CD8-positive, alpha-beta memory T cell (primary cell): ENCODE measurements at regions not wholly inside any gene's neighbourhood (a gene's known extent, or its start where the extent isn't known, plus 50 kb on each side); places are given as distances from the start of the nearest gene placed in this dataset.

ENCODE experiments used
- CTCF ChIA-PET: fragments of 350-600 bp; sonication (Branson Sonifier 250); formaldehyde crosslinking; loops from one replicate; lab custom pipeline; 2021; ENCODE audit warnings: antibody characterized with exemption; lab: Charles Lee
- POLR2A ChIA-PET: fragments of 350-600 bp; sonication (Branson Sonifier 250); formaldehyde crosslinking; loops from one replicate; lab custom pipeline; 2021; ENCODE audit warnings: antibody characterized with exemption; lab: Charles Lee
- DNase-seq, 5 donors: peaks; one replicate each; pipeline versions ENCODE4 v3.0.0 to v3.0.0-alpha.2; 2020 to 2022; ENCODE audit warnings: mixed read lengths in 1 of 5
- H3K27ac ChIP-seq: one replicate; pipeline ENCODE4 v1.7.0; 2013; ENCODE audit warnings: low read depth, mild to moderate bottlenecking, low read length, moderate library complexity
- H3K27me3 ChIP-seq: 2 replicates; pipeline ENCODE4 v1.7.0; 2013; ENCODE audit warnings: low read length, mild to moderate bottlenecking; ENCODE audit not compliant: insufficient read depth, poor library complexity, severe bottlenecking
- H3K36me3 ChIP-seq: 2 replicates; pipeline ENCODE4 v1.7.0; 2013; ENCODE audit warnings: mild to moderate bottlenecking, low read length, moderate library complexity; ENCODE audit not compliant: insufficient read depth
- H3K4me1 ChIP-seq: 2 replicates; pipeline ENCODE4 v1.7.0; 2013; ENCODE audit warnings: mild to moderate bottlenecking, low read length, moderate library complexity; ENCODE audit not compliant: insufficient read depth
- H3K4me3 ChIP-seq: 2 replicates; pipeline ENCODE4 v1.7.0; 2013; ENCODE audit warnings: mild to moderate bottlenecking, low read length
- H3K9me3 ChIP-seq: 2 replicates; pipeline ENCODE4 v1.7.0; 2013; ENCODE audit warnings: mild to moderate bottlenecking, low read length
- H3K27ac Mint-ChIP-seq, 8 donors: one replicate each; pipeline ENCODE4 v1.8.0; 2020 to 2021; ENCODE audit warnings: mixed read lengths in 8 of 8, mild to moderate bottlenecking in 6 of 8, inconsistent platforms in 3 of 8, moderate library complexity in 3 of 8
- H3K27me3 Mint-ChIP-seq, 2 donors: one replicate each; pipeline ENCODE4 v1.8.0; 2020 to 2021; ENCODE audit warnings: mixed read lengths in 2 of 2, mild to moderate bottlenecking in 1 of 2, moderate library complexity in 1 of 2
- H3K36me3 Mint-ChIP-seq, 3 donors: one replicate each; pipeline ENCODE4 v1.8.0; 2020 to 2021; ENCODE audit warnings: mixed read lengths in 3 of 3, inconsistent platforms in 1 of 3, mild to moderate bottlenecking in 1 of 3
- H3K4me1 Mint-ChIP-seq, 3 donors: one replicate each; pipeline ENCODE4 v1.8.0; 2020 to 2021; ENCODE audit warnings: mixed read lengths in 3 of 3, inconsistent platforms in 1 of 3, mild to moderate bottlenecking in 1 of 3
- H3K4me3 Mint-ChIP-seq, 7 donors: one replicate each; pipeline ENCODE4 v1.8.0; 2020 to 2021; ENCODE audit warnings: mixed read lengths in 7 of 7, mild to moderate bottlenecking in 6 of 7, moderate library complexity in 4 of 7, inconsistent platforms in 2 of 7
- H3K9me3 Mint-ChIP-seq, 5 donors: one replicate each; pipeline ENCODE4 v1.8.0; 2020 to 2022; ENCODE audit warnings: mixed read lengths in 5 of 5, mild to moderate bottlenecking in 3 of 5, moderate library complexity in 2 of 5, inconsistent platforms in 1 of 5

DNA sequence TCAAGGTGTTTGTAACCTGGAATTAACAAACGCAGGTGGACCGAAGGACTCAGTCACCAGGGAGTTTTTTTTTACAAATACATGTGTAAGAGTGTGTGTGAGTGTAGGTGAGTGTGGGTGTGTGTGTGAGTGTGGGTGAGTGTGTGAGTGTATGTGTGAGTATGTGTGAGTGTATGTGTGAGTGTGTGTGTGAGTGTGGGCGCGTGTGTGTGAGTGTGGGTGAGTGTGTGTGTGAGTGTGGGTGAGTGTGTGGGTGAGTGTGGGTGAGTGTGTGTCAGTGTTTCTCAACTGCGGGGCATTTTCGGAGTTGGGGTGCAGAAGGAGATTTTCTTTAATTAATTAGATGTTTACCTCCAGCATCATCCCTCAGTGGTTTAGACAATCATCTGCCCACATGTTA, 1178.8 kb downstream of the VRK1 start:
- ChIA-PET POLR2A (no interaction called here), CTCF (interaction anchor here (3.4 kb wide), 1 partner anchor 163 kb away, joined by 37 read pairs; no protein-coding TSS in a partner anchor)
- H3K4me3 Mint-ChIP-seq, result peak overlapping the region; percentile 86 to 98 (median 89)
- H3K9me3 ChIP-seq, result no peaks in the 10 kb centered on the region
- H3K4me3 ChIP-seq, result peak overlapping the region; percentile 56
- H3K36me3 Mint-ChIP-seq, result peaks cover 8 to 37% (median 16%) of the 10 kb centered on the region in 3 donors
- H3K27me3 Mint-ChIP-seq, result peaks cover 0 to 1% of the 10 kb centered on the region in 2 donors
- H3K4me1 Mint-ChIP-seq, result peaks cover 79 to 88% (median 79%) of the 10 kb centered on the region in 3 donors
- peaks cover 73% of the 10 kb centered on the region for H3K4me1 ChIP-seq
- no peaks in the 10 kb centered on the region for H3K9me3 Mint-ChIP-seq
- peak in 1 of 5 donors; percentile 50 for DNase-seq
- peak overlapping the region; percentile 52 for H3K27ac ChIP-seq
- no peaks in the 10 kb centered on the region for H3K27me3 ChIP-seq
- no peaks in the 10 kb centered on the region for H3K36me3 ChIP-seq
- peak overlapping the region; percentile 66 to 99 (median 92) for H3K27ac Mint-ChIP-seq

DNA sequence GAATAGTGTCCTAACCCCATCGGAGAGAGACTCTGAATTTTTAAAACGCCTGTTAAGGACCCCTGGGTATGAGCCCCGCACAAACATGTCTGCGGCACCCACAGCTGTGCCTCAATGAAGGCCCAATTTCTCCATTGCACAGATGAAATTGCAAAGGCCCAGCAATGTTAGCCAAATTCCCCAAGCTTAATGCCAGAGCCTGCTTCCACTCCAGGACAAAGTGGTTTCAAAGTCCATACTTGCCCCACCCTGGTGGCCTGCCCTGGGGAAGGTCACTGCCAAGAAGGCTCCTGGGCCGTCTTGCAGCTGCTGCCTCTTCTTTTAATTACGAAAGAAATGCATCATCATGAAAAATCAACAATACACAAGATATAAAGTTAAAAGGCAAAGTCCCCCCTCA, 1179.7 kb downstream of the VRK1 start:
- Histone ChIP-seq H3K4me1 (peaks cover 68% of the 10 kb centered on the region), H3K36me3 (no peaks in the 10 kb centered on the region), H3K4me3 (peak overlapping the region; percentile 56), H3K9me3 (no peaks in the 10 kb centered on the region), H3K27ac (peak overlapping the region; percentile 52), H3K27me3 (no peaks in the 10 kb centered on the region)
- H3K4me3 Mint-ChIP-seq, result peak overlapping the region; percentile 86 to 98 (median 89)
- peak in 1 of 5 donors; percentile 28 for DNase-seq
- ChIA-PET POLR2A (interaction anchor here (1.2 to 1.4 kb wide), 2 partner anchors 39 to 159 kb away, joined by 4 to 5 read pairs; no protein-coding TSS in a partner anchor), CTCF (interaction anchor here (0.9 to 3.4 kb wide), 9 partner anchors 16 to 1298 kb away, joined by 3 to 37 read pairs (median 8); no protein-coding TSS in a partner anchor)
- H3K9me3 Mint-ChIP-seq, result no peaks in the 10 kb centered on the region
- peak overlapping the region; percentile 66 to 99 (median 92) for H3K27ac Mint-ChIP-seq
- peaks cover 70 to 79% (median 72%) of the 10 kb centered on the region in 3 donors for H3K4me1 Mint-ChIP-seq
- peaks cover 0 to 1% of the 10 kb centered on the region in 2 donors for H3K27me3 Mint-ChIP-seq
- peaks cover 3 to 36% (median 15%) of the 10 kb centered on the region in 3 donors for H3K36me3 Mint-ChIP-seq

DNA sequence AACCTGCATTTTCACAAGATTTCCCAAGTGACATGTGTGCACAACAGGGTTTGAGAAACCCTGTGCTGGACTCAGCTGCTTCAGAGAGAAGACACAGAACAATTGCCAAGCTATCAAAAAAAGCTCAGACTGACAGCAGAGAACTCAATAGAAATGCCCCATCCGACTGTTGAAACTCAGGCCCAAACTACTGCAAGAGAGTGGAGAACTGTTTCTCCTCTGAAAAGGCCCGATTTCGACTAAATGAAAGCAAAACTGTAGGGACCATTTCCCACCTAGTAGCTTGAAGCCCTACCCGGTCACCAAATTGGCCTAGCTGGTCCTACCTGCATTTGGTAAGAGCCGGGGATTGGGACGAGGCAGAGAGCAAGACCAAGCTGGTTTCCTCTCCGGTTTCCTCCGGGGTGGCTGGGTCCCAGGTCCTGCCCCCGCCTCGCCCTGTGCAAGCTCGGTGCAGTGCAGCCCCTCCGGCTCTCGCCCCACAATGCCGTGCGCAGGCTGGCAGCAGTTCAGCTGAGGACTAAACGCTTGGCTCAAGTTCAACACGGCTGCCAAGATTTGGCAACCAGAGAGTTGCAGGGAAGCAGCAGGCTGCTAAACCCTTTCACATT, 1180.6 kb downstream of the VRK1 start:
- CTCF ChIA-PET, result interaction anchor here (0.6 to 3.4 kb wide), 37 partner anchors 13 to 1438 kb away, joined by 3 to 37 read pairs (median 3); partner anchors contain the start of gene BCL11B
- H3K27me3 Mint-ChIP-seq, result peaks cover 0 to 1% of the 10 kb centered on the region in 2 donors
- peak overlapping the region; percentile 66 to 99 (median 92) for H3K27ac Mint-ChIP-seq
- DNase-seq, result peak; percentile 51 to 83 (median 66)
- no peaks in the 10 kb centered on the region for H3K36me3 ChIP-seq
- POLR2A ChIA-PET, result interaction anchor here (0.5 to 1.4 kb wide), 15 partner anchors 38 to 1293 kb away, joined by 3 to 7 read pairs (median 3); no protein-coding TSS in a partner anchor
- peak overlapping the region; percentile 86 to 98 (median 89) for H3K4me3 Mint-ChIP-seq
- peaks cover 61 to 70% (median 64%) of the 10 kb centered on the region in 3 donors for H3K4me1 Mint-ChIP-seq
- H3K27ac ChIP-seq, result peak overlapping the region; percentile 52
- H3K9me3 ChIP-seq, result no peaks in the 10 kb centered on the region
- no peaks in the 10 kb centered on the region for H3K9me3 Mint-ChIP-seq
- no peaks in the 10 kb centered on the region for H3K27me3 ChIP-seq
- peaks cover 0 to 28% (median 14%) of the 10 kb centered on the region in 3 donors for H3K36me3 Mint-ChIP-seq
- peaks cover 59% of the 10 kb centered on the region for H3K4me1 ChIP-seq
- H3K4me3 ChIP-seq, result peak overlapping the region; percentile 56

DNA sequence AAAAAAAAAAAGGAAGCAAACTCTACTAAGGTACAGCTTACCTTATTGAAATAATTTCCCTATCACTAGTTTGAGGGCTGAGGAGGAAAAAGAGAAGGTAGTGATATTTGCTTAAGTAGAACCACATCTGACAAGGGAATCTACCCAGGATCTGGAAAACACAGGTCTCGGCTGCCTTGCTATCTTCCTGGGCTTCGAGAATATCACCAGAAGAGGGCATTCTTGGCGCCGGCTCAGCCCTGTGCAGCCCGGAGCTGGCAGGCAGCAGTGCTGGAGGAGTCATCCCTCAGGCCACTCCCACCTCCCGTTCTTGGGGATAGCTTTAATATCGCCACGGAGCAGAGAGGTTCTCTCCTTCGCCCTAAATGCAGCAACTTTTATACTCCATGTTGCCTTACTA, 1181.2 kb downstream of the VRK1 start:
- Histone ChIP-seq H3K27ac (peak overlapping the region; percentile 52), H3K4me1 (peaks cover 53% of the 10 kb centered on the region), H3K36me3 (no peaks in the 10 kb centered on the region), H3K4me3 (peak overlapping the region; percentile 56), H3K9me3 (no peaks in the 10 kb centered on the region), H3K27me3 (no peaks in the 10 kb centered on the region)
- peak overlapping the region; percentile 86 to 98 (median 89) for H3K4me3 Mint-ChIP-seq
- peaks cover 0 to 1% of the 10 kb centered on the region in 2 donors for H3K27me3 Mint-ChIP-seq
- peaks cover 0 to 26% (median 13%) of the 10 kb centered on the region in 3 donors for H3K36me3 Mint-ChIP-seq
- no peaks in the 10 kb centered on the region for H3K9me3 Mint-ChIP-seq
- POLR2A ChIA-PET, result interaction anchor here (0.6 to 1.4 kb wide), 12 partner anchors 158 to 1293 kb away, joined by 3 to 7 read pairs (median 3); no protein-coding TSS in a partner anchor
- peak overlapping the region; percentile 66 to 99 (median 92) for H3K27ac Mint-ChIP-seq
- CTCF ChIA-PET, result interaction anchor here (0.6 to 3.4 kb wide), 34 partner anchors 12 to 1438 kb away, joined by 3 to 37 read pairs (median 4); partner anchors contain the start of gene BCL11B
- peaks cover 55 to 64% (median 58%) of the 10 kb centered on the region in 3 donors for H3K4me1 Mint-ChIP-seq
- peak; percentile 56 to 82 (median 65) for DNase-seq

DNA sequence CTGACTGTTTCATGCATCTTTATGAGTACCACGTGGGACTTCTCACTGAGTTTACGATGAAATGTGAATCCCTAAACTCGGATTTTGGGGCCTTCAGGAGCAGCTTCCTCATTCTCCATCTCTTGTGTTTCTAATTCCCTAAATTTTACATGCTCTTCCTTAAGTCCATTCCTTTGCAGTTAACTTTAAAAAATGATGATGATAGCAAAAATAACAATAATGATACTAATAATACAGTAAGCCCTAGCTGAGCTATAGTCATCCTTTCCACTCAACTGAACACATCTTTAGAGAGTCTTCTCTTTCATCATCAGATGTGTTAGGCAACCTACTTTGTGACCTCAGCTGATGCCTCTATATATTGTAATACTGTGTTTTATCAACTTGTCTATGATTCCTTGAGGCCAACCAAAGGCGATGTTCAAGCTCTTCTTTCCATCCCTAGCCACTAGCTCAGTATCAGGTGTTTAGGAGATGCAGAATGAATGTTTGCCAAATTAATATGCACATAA, 1196.4 kb downstream of the VRK1 start:
- DNase-seq, result no peak
- no peaks in the 10 kb centered on the region for H3K9me3 ChIP-seq
- Mint-ChIP-seq H3K4me1 (peaks cover 42 to 61% (median 45%) of the 10 kb centered on the region in 3 donors), H3K36me3 (peaks cover 0 to 6% (median 0%) of the 10 kb centered on the region in 3 donors), H3K9me3 (no peaks in the 10 kb centered on the region), H3K27ac (peak overlapping the region; percentile 72 to 96 (median 88)), H3K27me3 (no peaks in the 10 kb centered on the region), H3K4me3 (peak overlapping the region in 6 of 7 donors; percentile 42 to 71 (median 52))
- H3K4me3 ChIP-seq, result peak overlapping the region; percentile 4
- H3K27me3 ChIP-seq, result no peaks in the 10 kb centered on the region
- H3K36me3 ChIP-seq, result no peaks in the 10 kb centered on the region
- H3K27ac ChIP-seq, result no peak overlapping the region
- CTCF ChIA-PET, result interaction anchor here (2.2 kb wide), 1 partner anchor 15 kb away, joined by 13 read pairs; no protein-coding TSS in a partner anchor
- H3K4me1 ChIP-seq, result peaks cover 79% of the 10 kb centered on the region
- POLR2A ChIA-PET, result no interaction called here

DNA sequence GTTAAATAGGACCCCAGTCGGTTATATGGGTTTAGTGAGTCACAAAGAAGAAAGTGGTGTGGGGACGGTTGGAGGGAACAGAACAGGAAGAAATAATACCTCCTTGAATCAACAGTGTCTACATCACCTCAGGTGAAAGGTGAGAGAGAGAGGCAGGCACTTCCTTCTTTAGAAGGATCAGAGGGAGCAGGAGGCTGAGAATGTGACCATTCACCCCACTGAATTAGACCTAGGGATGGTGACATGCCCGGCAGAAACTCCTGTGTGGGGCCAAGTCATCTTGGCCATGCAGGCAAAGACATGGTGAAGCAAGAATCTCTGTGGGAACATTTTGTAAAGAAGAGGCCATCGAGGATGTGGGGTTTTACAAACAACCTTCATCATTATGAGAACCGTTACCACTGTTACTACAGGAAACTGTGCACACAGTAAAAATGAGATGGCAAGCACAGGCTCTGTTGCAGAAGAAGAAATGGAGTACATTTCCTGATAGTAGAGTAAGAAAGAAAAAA, 1196.9 kb downstream of the VRK1 start:
- no peaks in the 10 kb centered on the region for H3K36me3 ChIP-seq
- Mint-ChIP-seq H3K27me3 (no peaks in the 10 kb centered on the region), H3K36me3 (peaks cover 0 to 6% (median 0%) of the 10 kb centered on the region in 3 donors), H3K27ac (peak overlapping the region; percentile 72 to 96 (median 88)), H3K9me3 (no peaks in the 10 kb centered on the region), H3K4me1 (peaks cover 42 to 61% (median 45%) of the 10 kb centered on the region in 3 donors), H3K4me3 (peak overlapping the region in 6 of 7 donors; percentile 42 to 71 (median 52))
- no peaks in the 10 kb centered on the region for H3K27me3 ChIP-seq
- ChIA-PET POLR2A (no interaction called here), CTCF (interaction anchor here (2.2 kb wide), 1 partner anchor 16 kb away, joined by 13 read pairs; no protein-coding TSS in a partner anchor)
- H3K27ac ChIP-seq, result peak overlapping the region; percentile 4
- no peaks in the 10 kb centered on the region for H3K9me3 ChIP-seq
- H3K4me3 ChIP-seq, result peak overlapping the region; percentile 4
- peak in 3 of 5 donors; percentile 57 to 75 (median 68) for DNase-seq
- H3K4me1 ChIP-seq, result peaks cover 79% of the 10 kb centered on the region

DNA sequence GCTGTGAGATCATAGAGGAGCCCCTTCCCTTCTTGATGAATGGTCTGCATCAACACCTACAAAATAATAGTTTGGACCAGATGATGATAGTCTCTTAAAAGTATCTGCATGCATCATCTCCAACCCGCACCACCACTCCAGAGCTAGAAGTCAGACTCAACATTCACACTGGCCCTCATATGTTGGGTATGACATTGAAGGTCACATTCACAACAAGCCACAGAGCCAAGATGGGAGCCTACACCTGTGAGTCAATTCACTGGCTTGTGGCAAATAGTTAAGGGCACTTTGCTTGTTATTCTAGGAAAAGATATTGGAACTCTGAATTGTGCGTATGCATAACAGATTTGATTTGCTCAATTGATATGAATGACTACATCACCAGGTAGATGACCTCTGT, 1197.9 kb downstream of the VRK1 start:
- no peaks in the 10 kb centered on the region for H3K27me3 ChIP-seq
- no peaks in the 10 kb centered on the region for H3K36me3 ChIP-seq
- Mint-ChIP-seq H3K4me3 (peak overlapping the region in 5 of 7 donors; percentile 9 to 51 (median 42)), H3K9me3 (no peaks in the 10 kb centered on the region), H3K4me1 (peaks cover 42 to 61% (median 45%) of the 10 kb centered on the region in 3 donors), H3K27me3 (no peaks in the 10 kb centered on the region), H3K36me3 (peaks cover 0 to 6% (median 0%) of the 10 kb centered on the region in 3 donors), H3K27ac (peak overlapping the region; percentile 72 to 96 (median 88))
- H3K4me3 ChIP-seq, result no peak overlapping the region
- POLR2A ChIA-PET, result interaction anchor here (1.8 kb wide), 1 partner anchor 13 kb away, joined by 5 read pairs; no protein-coding TSS in a partner anchor
- H3K9me3 ChIP-seq, result no peaks in the 10 kb centered on the region
- no peak overlapping the region for H3K27ac ChIP-seq
- H3K4me1 ChIP-seq, result peaks cover 79% of the 10 kb centered on the region
- no peak for DNase-seq
- CTCF ChIA-PET, result interaction anchor here (1.4 to 2.0 kb wide), 2 partner anchors 13 to 17 kb away, joined by 3 to 8 read pairs; no protein-coding TSS in a partner anchor
